H9 (cell line): ENCODE measurements at regions not wholly inside any gene's neighbourhood (a gene's known extent, or its start where the extent isn't known, plus 50 kb on each side); places are given as distances from the start of the nearest gene placed in this dataset.

Experiments used
- DNase-seq: peaks from one replicate; pipeline ENCODE4 v3.0.0-alpha.2; 2017
- H2AFZ ChIP-seq: one replicate; pipeline ENCODE4 v1.6.1; 2013; ENCODE audit warnings: mild to moderate bottlenecking, low read length, control low read depth, moderate library complexity
- H2AK5ac ChIP-seq: 2 replicates; pipeline ENCODE4 v1.6.1; 2013; ENCODE audit warnings: low read length, control low read depth, mixed read lengths; ENCODE audit not compliant: insufficient read length
- H2BK120ac ChIP-seq: one replicate; pipeline ENCODE4 v1.6.1; 2013; ENCODE audit warnings: low read depth, mild to moderate bottlenecking, low read length, control low read depth, inconsistent platforms; ENCODE audit not compliant: poor library complexity, severe bottlenecking
- H2BK12ac ChIP-seq: 2 replicates; pipeline ENCODE4 v1.6.1; 2013; ENCODE audit warnings: low read length, control low read depth, mixed read lengths, low read depth; ENCODE audit not compliant: insufficient read length
- H2BK15ac ChIP-seq: 2 replicates; pipeline ENCODE4 v1.6.1; 2013; ENCODE audit warnings: low read depth, low read length, control low read depth
- H2BK20ac ChIP-seq: one replicate; pipeline ENCODE4 v1.6.1; 2013; ENCODE audit warnings: low read depth, mild to moderate bottlenecking, low read length, control low read depth, inconsistent platforms; ENCODE audit not compliant: poor library complexity, severe bottlenecking
- H2BK5ac ChIP-seq: 2 replicates; pipeline ENCODE4 v1.6.1; 2013; ENCODE audit warnings: low read length, control low read depth, mixed read lengths; ENCODE audit not compliant: insufficient read length
- H3K14ac ChIP-seq: 2 replicates; pipeline ENCODE4 v1.6.1; 2013; ENCODE audit warnings: low read length, control low read depth; ENCODE audit not compliant: insufficient read depth
- H3K18ac ChIP-seq: 2 replicates; pipeline ENCODE4 v1.6.1; 2013; ENCODE audit warnings: low read depth, mild to moderate bottlenecking, mixed read lengths, low read length, control low read depth; ENCODE audit not compliant: insufficient read length
- H3K23ac ChIP-seq: 2 replicates; pipeline ENCODE4 v1.6.1; 2013; ENCODE audit warnings: low read length, control low read depth, mixed read lengths, low read depth; ENCODE audit not compliant: insufficient read length
- H3K23me2 ChIP-seq: 2 replicates; pipeline ENCODE4 v1.6.1; 2013; ENCODE audit warnings: low read depth, mild to moderate bottlenecking, mixed read lengths, low read length, control low read depth; ENCODE audit not compliant: insufficient read length, poor library complexity, severe bottlenecking
- H3K27ac ChIP-seq: 2 replicates; pipeline ENCODE4 v1.5.1; 2013; ENCODE audit warnings: low read length, control low read depth, mixed read lengths, low read depth; ENCODE audit not compliant: insufficient read length
- H3K27me3 ChIP-seq: 2 replicates; pipeline ENCODE4 v1.6.1; 2013; ENCODE audit warnings: low read length, control low read depth, inconsistent platforms; ENCODE audit not compliant: insufficient read depth
- H3K4ac ChIP-seq: 2 replicates; pipeline ENCODE4 v1.6.1; 2013; ENCODE audit warnings: low read depth, mild to moderate bottlenecking, control low read depth, inconsistent platforms, low read length, moderate library complexity
- H3K4me1 ChIP-seq: 2 replicates; pipeline ENCODE4 v1.6.1; 2013; ENCODE audit warnings: low read length, control low read depth, inconsistent platforms; ENCODE audit not compliant: insufficient read depth
- H3K4me2 ChIP-seq: 2 replicates; pipeline ENCODE4 v1.6.1; 2013; ENCODE audit warnings: low read length, control low read depth, mixed read lengths; ENCODE audit not compliant: insufficient read length, insufficient read depth
- H3K56ac ChIP-seq: 2 replicates; pipeline ENCODE4 v1.6.1; 2013; ENCODE audit warnings: low read depth, mild to moderate bottlenecking, mixed read lengths, low read length, control low read depth; ENCODE audit not compliant: insufficient read length
- H3K79me1 ChIP-seq: 2 replicates; pipeline ENCODE4 v1.6.1; 2013; ENCODE audit warnings: low read depth, mild to moderate bottlenecking, moderate library complexity, low read length, control low read depth, inconsistent platforms; ENCODE audit not compliant: insufficient read depth, poor library complexity, severe bottlenecking
- H3K79me2 ChIP-seq: 2 replicates; pipeline ENCODE4 v1.6.1; 2013; ENCODE audit warnings: low read length, control low read depth, inconsistent platforms; ENCODE audit not compliant: insufficient read depth
- H3K9ac ChIP-seq: 2 replicates; pipeline ENCODE4 v1.6.1; 2013; ENCODE audit warnings: low read length, control low read depth, mixed read lengths; ENCODE audit not compliant: insufficient read length; ENCODE audit errors: extremely low read depth
- H3K9me3 ChIP-seq: one replicate; pipeline ENCODE4 v1.6.1; 2013; ENCODE audit warnings: low read depth, low read length, inconsistent platforms; ENCODE audit not compliant: control insufficient read depth
- H3T11ph ChIP-seq: one replicate; pipeline ENCODE4 v1.6.1; 2013; ENCODE audit warnings: mild to moderate bottlenecking, low read length, control low read depth, inconsistent platforms
- H4K20me1 ChIP-seq: one replicate; pipeline ENCODE4 v1.6.1; 2013; ENCODE audit not compliant: control insufficient read depth, insufficient read length, insufficient read depth
- H4K5ac ChIP-seq: 2 replicates; pipeline ENCODE4 v1.6.1; 2013; ENCODE audit warnings: low read depth, mild to moderate bottlenecking, mixed read lengths, low read length, control low read depth; ENCODE audit not compliant: insufficient read length
- H4K8ac ChIP-seq: replicated peaks from 2 replicates; pipeline ENCODE4 v1.6.1; 2013; ENCODE audit warnings: low read length, control low read depth, mixed read lengths, low read depth; ENCODE audit not compliant: insufficient read length
- H4K91ac ChIP-seq: 2 replicates; pipeline ENCODE4 v1.6.1; 2013; ENCODE audit warnings: low read depth, mild to moderate bottlenecking, moderate library complexity, mixed read lengths, low read length, control low read depth; ENCODE audit not compliant: insufficient read length
- H3K27ac Mint-ChIP-seq, 3 experiments: 2 replicates in 2 of 3; 3 replicates in 1 of 3; pipeline ENCODE4 v1.8.0; 2020 to 2021; ENCODE audit warnings: mixed read lengths in 3 of 3, mild to moderate bottlenecking in 1 of 3, moderate library complexity in 1 of 3
- H3K27me3 Mint-ChIP-seq: 2 replicates; pipeline ENCODE4 v1.8.0; 2021; ENCODE audit warnings: low read depth, mild to moderate bottlenecking, moderate library complexity, mixed read lengths
- H3K36me3 Mint-ChIP-seq, 3 experiments: 2 replicates in 2 of 3; 3 replicates in 1 of 3; pipeline ENCODE4 v1.8.0; 2020 to 2021; ENCODE audit warnings: low read depth in 3 of 3, mixed read lengths in 3 of 3; ENCODE audit not compliant: insufficient read depth in 1 of 3
- H3K4me1 Mint-ChIP-seq, 2 experiments: 2 replicates each; pipeline ENCODE4 v1.8.0; 2020; ENCODE audit warnings: mixed read lengths in 2 of 2
- H3K4me3 Mint-ChIP-seq, 2 experiments: 2 replicates in 1 of 2; 3 replicates in 1 of 2; pipeline ENCODE4 v1.8.0; 2020 to 2021; ENCODE audit warnings: mild to moderate bottlenecking in 2 of 2, mixed read lengths in 2 of 2, moderate library complexity in 1 of 2
- H3K9me3 Mint-ChIP-seq, 2 experiments: 2 replicates in 1 of 2; 3 replicates in 1 of 2; pipeline ENCODE4 v1.8.0; 2020; ENCODE audit warnings: mild to moderate bottlenecking in 2 of 2, mixed read lengths in 2 of 2, moderate library complexity in 1 of 2
- WGBS: extraction: QIAGEN DNeasy Blood & Tissue Kit; methylation state at CpG from one replicate; pipeline ENCODE4 v1.1.7; 2013; ENCODE audit warnings: missing lambda C conversion rate, low lambda C conversion rate, mixed read lengths; ENCODE audit not compliant: insufficient read length; ENCODE audit errors: extremely low coverage; 5-methylcytosine and 5-hydroxymethylcytosine counted together
- TF ChIP-seq, protein P1 (sequence below): fragments of 200-600 bp; sonication (generic); conservative IDR thresholded peaks from 3 replicates; pipeline ENCODE4 v1.8.0; 2021; ENCODE audit warnings: antibody characterized with exemption, mild to moderate bottlenecking

GRCh38 chr6:81531869-81532561, 220.5 kb downstream of the TENT5A start:
- Mint-ChIP-seq H3K27ac (no peak overlapping the region), H3K9me3 (no peaks in the 10 kb centered on the region)

More at GRCh38 chr6:81531869-81532561, 220.5 kb downstream of the TENT5A start:
- no peak overlapping the region for H2BK5ac ChIP-seq
- no peaks in the 10 kb centered on the region for H3K36me3 Mint-ChIP-seq
- no peaks in the 10 kb centered on the region for H3K23me2 ChIP-seq
- H3K79me2 ChIP-seq, result no peaks in the 10 kb centered on the region
- H3T11ph ChIP-seq, result no peak overlapping the region
- no peak overlapping the region for H2BK120ac ChIP-seq
- H3K56ac ChIP-seq, result no peak overlapping the region
- no peak overlapping the region for H3K4me3 Mint-ChIP-seq
- no peak overlapping the region for H3K18ac ChIP-seq
- no peak for DNase-seq
- no peak overlapping the region for H3K4me2 ChIP-seq
- no peak overlapping the region for H2BK15ac ChIP-seq
- no peak overlapping the region for H3K14ac ChIP-seq
- H3K27me3 ChIP-seq, result no peaks in the 10 kb centered on the region
- H4K5ac ChIP-seq, result no peak overlapping the region
- H3K9ac ChIP-seq, result no peak overlapping the region
- no peak overlapping the region for H2AK5ac ChIP-seq
- no peaks in the 10 kb centered on the region for H3K4me1 ChIP-seq
- H3K23ac ChIP-seq, result no peak overlapping the region
- H2AFZ ChIP-seq, result no peak overlapping the region
- H2BK12ac ChIP-seq, result no peak overlapping the region
- H3K27me3 Mint-ChIP-seq, result no peaks in the 10 kb centered on the region
- H3K27ac ChIP-seq, result no peak overlapping the region
- no peaks in the 10 kb centered on the region for H3K9me3 ChIP-seq
- no peak overlapping the region for H3K4ac ChIP-seq
- WGBS, result no CpG with 5 or more reads among the region's 3 CpGs
- no peak overlapping the region for H4K91ac ChIP-seq
- H3K4me1 Mint-ChIP-seq, result no peaks in the 10 kb centered on the region
- no peaks in the 10 kb centered on the region for H3K79me1 ChIP-seq
- no peaks in the 10 kb centered on the region for H4K20me1 ChIP-seq
- H4K8ac ChIP-seq, result no peak overlapping the region
- H2BK20ac ChIP-seq, result no peak overlapping the region
- TF ChIP-seq, protein P1, sequence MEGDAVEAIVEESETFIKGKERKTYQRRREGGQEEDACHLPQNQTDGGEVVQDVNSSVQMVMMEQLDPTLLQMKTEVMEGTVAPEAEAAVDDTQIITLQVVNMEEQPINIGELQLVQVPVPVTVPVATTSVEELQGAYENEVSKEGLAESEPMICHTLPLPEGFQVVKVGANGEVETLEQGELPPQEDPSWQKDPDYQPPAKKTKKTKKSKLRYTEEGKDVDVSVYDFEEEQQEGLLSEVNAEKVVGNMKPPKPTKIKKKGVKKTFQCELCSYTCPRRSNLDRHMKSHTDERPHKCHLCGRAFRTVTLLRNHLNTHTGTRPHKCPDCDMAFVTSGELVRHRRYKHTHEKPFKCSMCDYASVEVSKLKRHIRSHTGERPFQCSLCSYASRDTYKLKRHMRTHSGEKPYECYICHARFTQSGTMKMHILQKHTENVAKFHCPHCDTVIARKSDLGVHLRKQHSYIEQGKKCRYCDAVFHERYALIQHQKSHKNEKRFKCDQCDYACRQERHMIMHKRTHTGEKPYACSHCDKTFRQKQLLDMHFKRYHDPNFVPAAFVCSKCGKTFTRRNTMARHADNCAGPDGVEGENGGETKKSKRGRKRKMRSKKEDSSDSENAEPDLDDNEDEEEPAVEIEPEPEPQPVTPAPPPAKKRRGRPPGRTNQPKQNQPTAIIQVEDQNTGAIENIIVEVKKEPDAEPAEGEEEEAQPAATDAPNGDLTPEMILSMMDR, result no peak
